GM13976 (cell line): ENCODE measurements at regions not wholly inside any gene's neighbourhood (a gene's known extent, or its start where the extent isn't known, plus 50 kb on each side); places are given as distances from the start of the nearest gene placed in this dataset.

Experiments used
- DNase-seq: peaks from one replicate; pipeline ENCODE4 v3.0.0; 2012; ENCODE audit warnings: low spot score
- in situ Hi-C: fragments of 300-500 bp; cut with MboI; formaldehyde crosslinking; loops from one replicate; pipeline ENCODE4 v1.12.0; 2022; ENCODE audit warnings: low sequenced_read_pairs, mixed read lengths, inconsistent platforms; ENCODE audit not compliant: unreplicated experiment
- TF ChIP-seq, protein P1 (sequence below): IDR thresholded peaks from 2 replicates; pipeline ENCODE4 v1.5.1; 2012; ENCODE audit warnings: borderline replicate concordance, mild to moderate bottlenecking; ENCODE audit not compliant: insufficient read depth; ENCODE audit errors: extremely low read depth, missing control alignments, control extremely low read depth

DNA sequence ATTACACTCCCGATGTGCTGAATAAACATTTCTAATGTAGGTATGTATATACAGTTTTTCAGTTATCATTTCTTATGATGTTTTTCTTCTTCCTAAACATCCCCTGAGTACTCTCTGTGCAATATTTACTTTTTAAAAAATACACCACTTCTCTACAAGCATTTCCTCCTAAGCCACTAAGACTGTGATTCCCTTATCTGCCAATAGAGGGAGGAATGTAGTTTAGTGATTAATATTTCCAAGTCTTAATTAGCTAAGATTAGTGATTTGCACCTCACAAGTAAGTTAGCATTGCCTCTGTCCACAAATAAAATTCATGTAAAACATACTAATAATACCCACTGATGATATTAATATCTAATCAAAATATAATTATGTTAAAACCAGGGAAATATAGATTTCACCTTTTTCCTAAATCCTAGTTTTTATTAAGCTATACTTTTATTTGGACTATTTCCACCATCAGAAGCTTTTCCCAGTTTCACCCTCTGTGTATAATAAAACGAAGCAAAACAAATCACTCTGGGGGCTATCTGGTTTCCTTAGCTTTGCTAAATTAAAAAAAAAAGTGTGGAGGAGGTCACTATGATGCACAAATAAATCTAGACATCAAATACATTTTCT, 909.1 kb downstream of the FAT4 start:
- TF ChIP-seq, protein P1, sequence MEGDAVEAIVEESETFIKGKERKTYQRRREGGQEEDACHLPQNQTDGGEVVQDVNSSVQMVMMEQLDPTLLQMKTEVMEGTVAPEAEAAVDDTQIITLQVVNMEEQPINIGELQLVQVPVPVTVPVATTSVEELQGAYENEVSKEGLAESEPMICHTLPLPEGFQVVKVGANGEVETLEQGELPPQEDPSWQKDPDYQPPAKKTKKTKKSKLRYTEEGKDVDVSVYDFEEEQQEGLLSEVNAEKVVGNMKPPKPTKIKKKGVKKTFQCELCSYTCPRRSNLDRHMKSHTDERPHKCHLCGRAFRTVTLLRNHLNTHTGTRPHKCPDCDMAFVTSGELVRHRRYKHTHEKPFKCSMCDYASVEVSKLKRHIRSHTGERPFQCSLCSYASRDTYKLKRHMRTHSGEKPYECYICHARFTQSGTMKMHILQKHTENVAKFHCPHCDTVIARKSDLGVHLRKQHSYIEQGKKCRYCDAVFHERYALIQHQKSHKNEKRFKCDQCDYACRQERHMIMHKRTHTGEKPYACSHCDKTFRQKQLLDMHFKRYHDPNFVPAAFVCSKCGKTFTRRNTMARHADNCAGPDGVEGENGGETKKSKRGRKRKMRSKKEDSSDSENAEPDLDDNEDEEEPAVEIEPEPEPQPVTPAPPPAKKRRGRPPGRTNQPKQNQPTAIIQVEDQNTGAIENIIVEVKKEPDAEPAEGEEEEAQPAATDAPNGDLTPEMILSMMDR = peak; percentile 9
- DNase-seq = no peak
- in situ Hi-C loops = no loop called here

DNA sequence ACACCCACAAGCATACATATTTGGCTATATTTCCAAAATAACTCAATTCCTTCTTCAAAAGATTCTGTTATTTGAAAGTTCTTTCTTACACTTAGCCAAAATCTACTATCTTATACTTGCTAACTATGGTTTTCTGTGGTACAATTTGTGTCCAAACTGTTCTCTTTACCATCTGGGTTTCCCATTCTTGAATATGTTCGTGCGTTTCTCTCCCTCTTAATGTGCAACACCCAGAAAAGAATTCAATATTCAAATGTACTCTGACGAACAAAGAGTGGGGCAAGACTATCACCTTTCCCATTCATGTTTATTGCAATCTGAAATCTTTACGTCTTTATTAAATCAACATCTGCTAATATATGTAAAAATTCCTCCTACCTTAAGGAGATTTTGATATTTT, 912.7 kb downstream of the FAT4 start:
- in situ Hi-C loops = no loop called here
- no peak for DNase-seq
- TF ChIP-seq, protein P1 = no peak

DNA sequence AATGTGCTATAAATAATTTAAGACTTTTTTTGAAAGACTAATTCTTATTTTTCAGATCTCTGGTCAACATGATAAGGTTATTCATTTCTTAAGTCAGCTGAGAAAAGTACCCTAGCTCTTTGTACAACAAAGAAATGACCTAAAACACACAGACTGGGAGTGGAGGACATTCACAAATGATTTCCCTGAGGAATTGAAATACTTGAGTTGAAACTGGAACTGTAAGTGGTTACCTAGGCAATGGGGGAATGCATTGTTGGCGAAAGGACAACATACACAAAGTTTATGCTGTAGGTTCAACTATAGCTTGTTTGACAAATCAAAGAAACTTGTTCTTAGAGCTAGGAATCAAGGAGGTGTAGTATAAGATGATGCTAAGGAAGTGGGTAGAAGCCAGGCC, 915.5 kb downstream of the FAT4 start:
- in situ Hi-C loops = no loop called here
- TF ChIP-seq, protein P1 = no peak
- no peak for DNase-seq

DNA sequence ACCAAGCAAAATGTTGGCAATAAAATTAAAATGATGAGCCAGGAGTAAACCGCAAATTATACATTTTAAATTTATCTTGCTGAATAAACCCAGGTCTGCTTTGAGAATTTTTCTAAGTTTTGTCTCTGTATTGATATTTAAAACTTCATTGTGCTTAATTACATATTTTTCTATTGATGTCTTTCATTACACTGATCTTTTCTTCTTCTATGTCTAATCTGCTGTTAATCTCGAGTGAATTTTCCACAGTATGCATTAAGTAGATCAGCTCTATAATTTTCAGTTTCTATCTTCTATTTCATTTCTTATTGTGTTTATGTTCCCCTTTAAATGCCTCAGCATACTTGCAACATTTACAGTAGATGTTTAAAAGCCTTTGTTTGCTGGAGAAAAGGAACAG, 918.7 kb downstream of the FAT4 start:
- in situ Hi-C loops = no loop called here
- no peak for DNase-seq
- TF ChIP-seq, protein P1 = no peak

DNA sequence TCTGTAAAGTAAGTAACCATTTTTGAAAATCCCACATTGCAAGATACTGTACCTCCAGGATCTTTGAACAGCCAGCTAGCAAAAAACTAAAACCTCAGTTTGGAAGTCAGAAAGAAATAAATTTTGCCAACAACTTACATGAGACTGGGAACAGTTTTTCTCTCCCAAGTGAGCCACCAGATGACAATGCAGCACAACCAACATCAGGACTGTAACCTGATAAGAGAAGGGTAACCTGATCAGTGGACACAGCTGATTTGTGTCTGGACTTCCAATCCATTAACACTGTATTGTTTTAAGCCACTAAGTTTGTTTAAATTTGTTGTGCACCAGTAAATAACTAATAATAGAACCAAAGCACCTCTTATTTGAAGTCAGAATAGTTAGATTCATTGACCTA, 923.3 kb downstream of the FAT4 start:
- TF ChIP-seq, protein P1 = no peak
- DNase-seq = no peak
- in situ Hi-C loops = no loop called here

DNA sequence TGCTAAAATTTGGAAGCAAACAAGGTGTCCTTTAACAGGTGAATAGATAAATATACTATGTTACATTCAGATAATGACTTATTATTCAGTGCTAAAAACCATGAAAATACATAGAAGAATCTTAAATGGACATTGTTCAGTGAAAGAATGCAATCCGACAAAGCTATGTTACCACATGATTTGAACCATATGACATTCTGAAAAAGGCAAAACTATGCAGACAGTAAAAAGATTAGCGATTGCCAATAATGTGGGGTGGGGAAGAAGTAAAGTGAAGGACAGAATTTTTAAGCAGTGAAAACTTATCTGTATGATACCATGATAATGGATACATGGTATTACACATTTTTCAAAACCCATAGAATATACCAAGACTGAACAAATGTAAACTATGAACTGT, 926.9 kb downstream of the FAT4 start:
- TF ChIP-seq, protein P1 = no peak
- DNase-seq = no peak
- in situ Hi-C loops = no loop called here
